GM10266 (cell line): ENCODE measurements at regions not wholly inside any gene's neighbourhood (a gene's known extent, or its start where the extent isn't known, plus 50 kb on each side); places are given as distances from the start of the nearest gene placed in this dataset.
"Not testable (repeated sequence)": the region's sequence is repeated elsewhere in the genome, so short reads cannot be mapped to it uniquely, and the experiment has no call there.

Experiments
- DNase-seq: peaks from one replicate; pipeline ENCODE4 v3.0.0; 2012; ENCODE audit errors: extremely low spot score
- CTCF ChIP-seq: IDR thresholded peaks from 2 replicates; pipeline ENCODE4 v1.5.1; 2012; ENCODE audit warnings: mild to moderate bottlenecking, low read depth; ENCODE audit not compliant: control insufficient read depth, insufficient read depth; ENCODE audit errors: missing control alignments

DNA sequence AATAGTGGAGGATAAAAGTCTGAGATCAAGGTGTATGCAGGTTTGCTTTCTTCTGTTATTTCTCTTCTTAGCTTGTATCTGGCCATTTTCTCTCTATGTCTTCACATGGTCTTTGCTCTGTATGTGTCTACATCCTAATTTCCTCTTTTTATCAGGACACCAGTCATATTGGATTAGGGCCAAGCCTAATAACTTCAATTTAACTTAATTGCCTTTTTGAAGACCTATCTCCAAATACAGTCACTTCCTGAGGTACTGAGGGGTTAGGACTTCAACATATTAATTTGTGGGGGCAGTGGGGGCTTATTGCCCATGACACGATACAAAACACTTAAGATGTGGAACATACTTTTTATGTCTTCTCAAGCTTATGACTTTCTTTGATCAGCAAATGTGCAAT is 632.9 kb upstream of the CELF4 start:
- no peak for DNase-seq
- no peak for TF ChIP-seq CTCF

GRCh38 chr18:38186491-38186890 is 620.9 kb upstream of the CELF4 start:
- no peak for DNase-seq
- no peak for TF ChIP-seq CTCF

DNA sequence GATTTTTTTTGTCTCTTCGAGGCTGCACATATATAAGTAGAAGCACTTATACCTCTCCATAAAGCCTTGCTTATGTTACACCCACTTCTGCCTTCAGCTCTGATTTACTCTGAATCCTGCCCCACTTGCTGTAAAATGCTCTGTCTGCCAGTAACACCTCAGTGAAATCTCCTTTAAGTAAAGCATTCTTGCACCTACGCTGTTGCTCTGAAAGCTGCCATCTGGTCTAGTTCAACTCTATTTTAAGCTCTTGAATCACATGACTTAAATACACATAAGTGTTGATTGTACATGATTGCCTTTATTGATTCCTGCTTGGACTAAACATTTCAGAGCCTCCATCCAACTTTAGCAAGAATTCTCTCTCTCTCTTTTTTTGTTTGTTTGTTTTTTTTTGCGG is 609.0 kb upstream of the CELF4 start:
- no peak for DNase-seq
- no peak for TF ChIP-seq CTCF

DNA sequence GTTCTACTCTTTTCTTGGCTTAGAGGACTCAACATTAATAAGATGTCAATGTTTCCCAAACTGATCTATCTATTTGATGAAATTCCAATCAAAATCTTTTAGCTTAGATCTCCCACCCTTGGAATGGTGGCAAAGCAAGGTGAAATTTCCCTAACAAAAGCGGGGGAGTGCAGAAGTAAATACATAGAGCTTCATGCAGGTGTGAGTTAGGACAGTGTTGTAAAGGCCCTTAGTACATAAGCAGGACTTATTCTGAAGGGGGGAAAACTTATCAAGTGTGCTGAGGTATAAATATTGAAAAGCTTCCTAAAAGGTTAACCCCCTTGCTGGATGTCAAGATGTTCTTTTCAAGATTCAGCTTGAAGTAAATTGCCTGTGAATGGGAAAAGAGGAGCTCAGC is 608.6 kb upstream of the CELF4 start:
- DNase-seq: no peak
- no peak for TF ChIP-seq CTCF

DNA sequence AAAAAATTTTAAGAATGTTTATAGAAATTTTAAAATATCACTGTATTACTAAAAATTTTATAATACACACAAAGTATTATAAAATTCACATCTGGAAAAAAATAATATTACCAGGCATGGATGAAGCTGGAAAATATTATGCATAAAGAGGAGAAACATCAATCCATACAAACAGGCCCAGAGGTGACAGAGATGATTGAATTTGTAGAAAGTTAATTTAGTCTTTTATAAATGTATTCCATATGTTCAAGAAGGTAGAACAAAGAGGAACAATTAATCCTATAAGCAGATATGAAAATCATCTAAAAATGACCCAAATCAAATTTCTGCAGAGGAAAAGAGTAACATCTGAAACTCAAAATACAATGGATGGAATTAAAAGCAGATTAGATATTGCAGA is 605.2 kb upstream of the CELF4 start:
- no peak for TF ChIP-seq CTCF
- no peak for DNase-seq

GRCh38 chr18:38167623-38168022 is 602.0 kb upstream of the CELF4 start:
- TF ChIP-seq CTCF: no peak
- no peak for DNase-seq

DNA sequence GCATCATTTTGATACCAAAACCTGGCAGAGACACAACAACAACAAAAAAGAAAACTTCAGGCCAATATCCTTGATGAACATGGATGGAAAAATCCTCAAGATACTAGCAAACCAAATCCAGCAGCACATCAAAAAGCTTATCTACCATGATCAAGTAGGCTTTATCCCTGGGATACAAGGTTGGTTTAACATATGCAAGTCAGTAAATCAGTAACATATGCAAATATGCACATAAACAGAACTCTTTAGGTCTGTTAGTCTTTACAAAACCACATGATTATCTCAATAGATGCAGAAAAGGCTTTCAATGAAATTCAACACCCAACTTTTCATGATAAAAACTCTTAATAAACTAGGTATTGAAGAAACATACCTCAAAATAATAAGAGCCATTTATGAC is 587.5 kb upstream of the CELF4 start:
- not testable (repeated sequence) for DNase-seq

DNA sequence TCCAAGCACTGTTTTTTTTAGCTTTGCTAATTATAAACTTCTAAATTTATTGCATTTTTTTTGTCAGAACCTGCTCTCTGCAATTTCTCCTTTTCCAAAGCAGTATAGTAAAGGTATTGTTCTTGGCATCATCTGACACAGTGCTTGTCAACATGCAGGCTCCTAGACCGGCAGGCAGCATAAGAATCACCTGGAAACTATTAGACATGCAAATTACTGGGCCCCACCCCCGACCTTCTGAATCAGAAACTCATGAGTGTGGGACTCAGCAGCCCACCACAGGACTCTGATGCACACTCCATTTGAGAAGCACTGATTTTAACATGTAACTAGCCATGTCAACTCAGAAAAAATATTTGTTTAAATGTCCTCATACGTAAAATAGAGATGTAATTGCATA is 551.1 kb upstream of the CELF4 start:
- no peak for TF ChIP-seq CTCF
- DNase-seq: no peak
